Testis (tissue), 2 donors: ENCODE measurements at regions not wholly inside any gene's neighbourhood (a gene's known extent, or its start where the extent isn't known, plus 50 kb on each side); places are given as distances from the start of the nearest gene placed in this dataset.

Experiments used
- DNase-seq: peaks from one replicate; pipeline ENCODE4 v3.0.0-alpha.2; 2019
- H3K27ac ChIP-seq, 2 donors: fragments of 200-600 bp; sonication (generic); one replicate each; pipeline ENCODE4 v1.5.1; 2019
- H3K27me3 ChIP-seq: fragments of 200-600 bp; sonication (generic); one replicate; pipeline ENCODE4 v1.5.1; 2019
- H3K36me3 ChIP-seq: fragments of 200-600 bp; sonication (generic); one replicate; pipeline ENCODE4 v1.5.1; 2017; ENCODE audit warnings: low read depth; ENCODE audit errors: missing control alignments
- H3K4me1 ChIP-seq: fragments of 200-600 bp; sonication (generic); one replicate; pipeline ENCODE4 v1.5.1; 2019
- H3K4me3 ChIP-seq, 2 donors: fragments of 200-600 bp; sonication (generic); one replicate each; pipeline ENCODE4 v1.5.1; 2017 to 2019
- H3K9me3 ChIP-seq: fragments of 200-600 bp; sonication (generic); one replicate; pipeline ENCODE4 v1.5.1; 2017
- POLR2A ChIP-seq: fragments of 450-650 bp; IDR thresholded peaks from one replicate; pipeline ENCODE4 v1.6.1; 2017; ENCODE audit warnings: antibody characterized with exemption, mild to moderate bottlenecking, moderate library complexity
- WGBS, 2 donors: methylation state at CpG; one replicate each; pipeline ENCODE4 v1.1.5; 2018; 5-methylcytosine and 5-hydroxymethylcytosine counted together
- intact Hi-C: fragments of 100-400 bp; cut with DNase I; formaldehyde crosslinking; loops from one replicate; pipeline ENCODE4 v1.15.1; 2023; ENCODE audit warnings: low total_unique reads
- TF ChIP-seq, protein P1 (sequence below), 3 experiments: fragments of 450-650 bp in 2 of 3; fragments of 200-600 bp in 1 of 3; sonication (generic) in 1 of 3; IDR thresholded peaks; one replicate each; pipeline ENCODE4 v1.5.1; 2016 to 2019; ENCODE audit warnings: antibody characterized with exemption in 3 of 3, mild to moderate bottlenecking in 2 of 3, moderate library complexity in 1 of 3

DNA sequence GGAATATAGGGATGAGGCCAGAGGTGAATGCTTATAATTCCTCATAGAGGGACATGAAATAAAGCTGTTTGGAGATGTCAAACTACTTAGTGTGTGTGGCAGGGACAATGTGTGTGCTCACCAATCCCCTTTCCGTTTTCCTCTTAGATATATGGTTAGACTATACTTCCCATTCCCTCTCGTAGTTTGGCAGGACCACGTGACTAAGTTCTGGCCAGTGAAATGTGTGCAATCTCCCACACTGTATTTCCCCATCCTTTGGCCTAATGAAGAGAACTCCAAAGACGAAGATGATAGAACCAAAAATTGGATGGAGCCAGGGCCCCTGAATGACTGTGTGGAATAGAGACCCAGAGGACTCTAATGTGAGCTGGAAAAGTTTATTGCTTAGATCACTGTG is 233.4 kb upstream of the KLF4 start:
- no peak overlapping the region for H3K4me3 ChIP-seq
- intact Hi-C loops, result no loop called here
- TF ChIP-seq, protein P1, sequence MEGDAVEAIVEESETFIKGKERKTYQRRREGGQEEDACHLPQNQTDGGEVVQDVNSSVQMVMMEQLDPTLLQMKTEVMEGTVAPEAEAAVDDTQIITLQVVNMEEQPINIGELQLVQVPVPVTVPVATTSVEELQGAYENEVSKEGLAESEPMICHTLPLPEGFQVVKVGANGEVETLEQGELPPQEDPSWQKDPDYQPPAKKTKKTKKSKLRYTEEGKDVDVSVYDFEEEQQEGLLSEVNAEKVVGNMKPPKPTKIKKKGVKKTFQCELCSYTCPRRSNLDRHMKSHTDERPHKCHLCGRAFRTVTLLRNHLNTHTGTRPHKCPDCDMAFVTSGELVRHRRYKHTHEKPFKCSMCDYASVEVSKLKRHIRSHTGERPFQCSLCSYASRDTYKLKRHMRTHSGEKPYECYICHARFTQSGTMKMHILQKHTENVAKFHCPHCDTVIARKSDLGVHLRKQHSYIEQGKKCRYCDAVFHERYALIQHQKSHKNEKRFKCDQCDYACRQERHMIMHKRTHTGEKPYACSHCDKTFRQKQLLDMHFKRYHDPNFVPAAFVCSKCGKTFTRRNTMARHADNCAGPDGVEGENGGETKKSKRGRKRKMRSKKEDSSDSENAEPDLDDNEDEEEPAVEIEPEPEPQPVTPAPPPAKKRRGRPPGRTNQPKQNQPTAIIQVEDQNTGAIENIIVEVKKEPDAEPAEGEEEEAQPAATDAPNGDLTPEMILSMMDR (IDR thresholded peaks at IDR 0.05), result no peak
- TF ChIP-seq POLR2A, result no peak

DNA sequence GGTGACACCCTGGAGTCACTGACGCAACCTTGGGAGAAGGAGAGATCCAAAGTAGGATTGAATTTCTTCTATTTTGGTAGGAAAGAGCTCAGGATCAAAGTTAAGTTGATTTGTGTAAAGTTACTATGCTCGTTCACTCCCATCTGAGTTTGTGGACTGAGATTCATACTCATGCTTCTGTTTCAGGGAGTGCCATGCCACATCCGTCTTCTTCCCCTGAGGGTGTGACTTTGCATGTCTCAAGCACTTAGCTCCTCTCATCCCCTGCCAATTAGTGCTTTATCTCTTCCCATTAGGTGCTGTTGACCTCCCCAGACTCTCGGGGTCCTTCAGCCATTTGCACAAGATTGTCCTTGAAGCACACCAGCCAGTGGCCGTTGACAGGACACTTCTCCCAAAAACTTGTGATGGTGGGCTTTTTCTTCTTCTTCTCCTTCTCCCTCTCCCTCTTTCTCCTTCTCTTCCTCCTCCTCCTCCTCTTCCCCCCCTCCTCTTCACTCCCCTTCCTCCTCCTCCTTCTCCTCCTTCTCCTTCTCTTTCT is 232.2 kb upstream of the KLF4 start:
- Histone ChIP-seq H3K27ac (no peak overlapping the region), H3K36me3 (no peaks in the 10 kb centered on the region), H3K9me3 (no peaks in the 10 kb centered on the region), H3K4me1 (no peaks in the 10 kb centered on the region), H3K27me3 (no peaks in the 10 kb centered on the region), H3K4me3 (no peak overlapping the region)
- TF ChIP-seq POLR2A, result no peak
- TF ChIP-seq, protein P1 (IDR thresholded peaks at IDR 0.05), result no peak
- intact Hi-C loops, result no loop called here
- DNase-seq, result no peak
- 82 to 86% methylated on average over 5 of the region's 5 CpGs for WGBS, 2 donors

More for the DNA sequence above, 233.4 kb upstream of the KLF4 start:
- no peaks in the 10 kb centered on the region for H3K36me3 ChIP-seq
- 92% methylated on average over 4 of the region's 4 CpGs for WGBS, 2 donors
- H3K27me3 ChIP-seq, result no peaks in the 10 kb centered on the region
- no peak for DNase-seq
- no peaks in the 10 kb centered on the region for H3K4me1 ChIP-seq
- H3K9me3 ChIP-seq, result no peaks in the 10 kb centered on the region
- H3K27ac ChIP-seq, result no peak overlapping the region

- 91 to 94% methylated on average over 2 of the region's 2 CpGs for WGBS, 2 donors
- Histone ChIP-seq H3K4me3 (no peak overlapping the region), H3K27ac (no peak overlapping the region), H3K9me3 (no peaks in the 10 kb centered on the region), H3K27me3 (no peaks in the 10 kb centered on the region), H3K4me1 (no peaks in the 10 kb centered on the region), H3K36me3 (no peaks in the 10 kb centered on the region)
- TF ChIP-seq POLR2A, result no peak
- TF ChIP-seq, protein P1 (IDR thresholded peaks at IDR 0.05), result no peak
- intact Hi-C loops, result no loop called here
- no peak for DNase-seq
These were observed 230.9 kb upstream of the KLF4 start for GRCh38 chr9:107720501-107720900.

- Histone ChIP-seq H3K27ac (no peak overlapping the region), H3K4me1 (no peaks in the 10 kb centered on the region), H3K27me3 (no peaks in the 10 kb centered on the region), H3K4me3 (no peak overlapping the region), H3K9me3 (no peaks in the 10 kb centered on the region), H3K36me3 (no peaks in the 10 kb centered on the region)
- no peak for TF ChIP-seq POLR2A
- TF ChIP-seq, protein P1 (IDR thresholded peaks at IDR 0.05), result no peak
- intact Hi-C loops, result no loop called here
- no peak for DNase-seq
- 94 to 98% methylated on average over 9 of the region's 9 CpGs for WGBS, 2 donors
These were observed 228.2 kb upstream of the KLF4 start for GRCh38 chr9:107717529-107718314.

GRCh38 chr9:107715740-107716139 is 226.2 kb upstream of the KLF4 start:
- TF ChIP-seq, protein P1 (IDR thresholded peaks at IDR 0.05), result no peak
- TF ChIP-seq POLR2A, result no peak
- Histone ChIP-seq H3K36me3 (no peaks in the 10 kb centered on the region), H3K9me3 (no peaks in the 10 kb centered on the region), H3K4me3 (no peak overlapping the region), H3K27ac (no peak overlapping the region), H3K27me3 (no peaks in the 10 kb centered on the region), H3K4me1 (no peaks in the 10 kb centered on the region)
- DNase-seq, result no peak
- WGBS, 2 donors, result 62 to 64% methylated on average over 4 of the region's 4 CpGs
- intact Hi-C loops, result no loop called here
